ENCODE measurements at regions not wholly inside any gene's neighbourhood (a gene's known extent, or its start where the extent isn't known, plus 50 kb on each side); places are given as distances from the start of the nearest gene placed in this dataset.
A peak's percentile ranks its signal among the peaks of the same experiment; 100 is the strongest.

- Histone ChIP-seq H3K4me1 (ENCODE audit: insufficient read depth, low read length, poor library complexity, severe bottlenecking) (peaks cover 14% of the 10 kb centered on the region), H3K27me3 (replicated peaks; ENCODE audit: insufficient read depth, low read depth, low read length, poor library complexity) (no peaks in the 10 kb centered on the region), H3K9me3 (ENCODE audit: low read depth, low read length, poor library complexity, severe bottlenecking) (no peaks in the 10 kb centered on the region), H3K4me3 (ENCODE audit: low read depth, low read length, poor library complexity, severe bottlenecking) (no peak overlapping the region), H3K36me3 (ENCODE audit: insufficient read depth, low read length, poor library complexity, severe bottlenecking) (no peaks in the 10 kb centered on the region), H3K27ac (ENCODE audit: low read depth, low read length, poor library complexity, severe bottlenecking) (no peak overlapping the region)
- ChIA-PET POLR2A (ENCODE audit: low non-redundant PET) (no interaction called here), CTCF (no interaction called here)
- no peak for TF ChIP-seq CTCF (conservative IDR thresholded peaks at IDR 0.05; ENCODE audit: low read depth, low read length)
- TF ChIP-seq EZH2 (IDR thresholded peaks at IDR 0.05; ENCODE audit: borderline replicate concordance, low read depth, low read length, poor library complexity, severe bottlenecking), result no peak
- intact Hi-C loops (cut with micrococcal nuclease; ENCODE audit: unreplicated experiment), result no loop called here
- DNase-seq (ENCODE audit: low spot score), result no peak
- no TSS peak for BruUV-seq (replicated peaks)
Observed at GRCh38 chr3:99508191-99508590, 130.2 kb upstream of the COL8A1 start.

GRCh38 chr3:99505646-99506269 is 132.6 kb upstream of the COL8A1 start:
- TF ChIP-seq EZH2 (IDR thresholded peaks at IDR 0.05; ENCODE audit: borderline replicate concordance, low read depth, low read length, poor library complexity, severe bottlenecking) (no peak), CTCF (conservative IDR thresholded peaks at IDR 0.05; ENCODE audit: low read depth, low read length) (no peak)
- Histone ChIP-seq H3K27me3 (replicated peaks; ENCODE audit: insufficient read depth, low read depth, low read length, poor library complexity) (no peaks in the 10 kb centered on the region), H3K36me3 (ENCODE audit: insufficient read depth, low read length, poor library complexity, severe bottlenecking) (no peaks in the 10 kb centered on the region), H3K9me3 (ENCODE audit: low read depth, low read length, poor library complexity, severe bottlenecking) (no peaks in the 10 kb centered on the region), H3K4me1 (ENCODE audit: insufficient read depth, low read length, poor library complexity, severe bottlenecking) (peaks cover 14% of the 10 kb centered on the region), H3K4me3 (ENCODE audit: low read depth, low read length, poor library complexity, severe bottlenecking) (no peak overlapping the region), H3K27ac (ENCODE audit: low read depth, low read length, poor library complexity, severe bottlenecking) (peak overlapping the region; percentile 22)
- DNase-seq (ENCODE audit: low spot score), result peak; percentile 88
- intact Hi-C loops (cut with micrococcal nuclease; ENCODE audit: unreplicated experiment), result no loop called here
- POLR2A ChIA-PET (ENCODE audit: low non-redundant PET), result no interaction called here
- CTCF ChIA-PET, result no interaction called here
- BruUV-seq (replicated peaks), result TSS peak; percentile 94

GRCh38 chr3:99505200-99505599 is 133.2 kb upstream of the COL8A1 start:
- no TSS peak for BruUV-seq (replicated peaks)
- TF ChIP-seq EZH2 (IDR thresholded peaks at IDR 0.05; ENCODE audit: borderline replicate concordance, low read depth, low read length, poor library complexity, severe bottlenecking) (no peak), CTCF (conservative IDR thresholded peaks at IDR 0.05; ENCODE audit: low read depth, low read length) (no peak)
- Histone ChIP-seq H3K4me1 (ENCODE audit: insufficient read depth, low read length, poor library complexity, severe bottlenecking) (peaks cover 14% of the 10 kb centered on the region), H3K4me3 (ENCODE audit: low read depth, low read length, poor library complexity, severe bottlenecking) (no peak overlapping the region), H3K9me3 (ENCODE audit: low read depth, low read length, poor library complexity, severe bottlenecking) (no peaks in the 10 kb centered on the region), H3K27me3 (replicated peaks; ENCODE audit: insufficient read depth, low read depth, low read length, poor library complexity) (no peaks in the 10 kb centered on the region), H3K27ac (ENCODE audit: low read depth, low read length, poor library complexity, severe bottlenecking) (no peak overlapping the region), H3K36me3 (ENCODE audit: insufficient read depth, low read length, poor library complexity, severe bottlenecking) (no peaks in the 10 kb centered on the region)
- CTCF ChIA-PET, result no interaction called here
- intact Hi-C loops (cut with micrococcal nuclease; ENCODE audit: unreplicated experiment), result no loop called here
- POLR2A ChIA-PET (ENCODE audit: low non-redundant PET), result no interaction called here
- DNase-seq (ENCODE audit: low spot score), result no peak
